NT2/D1 (cell line): ENCODE measurements at regions not wholly inside any gene's neighbourhood (a gene's known extent, or its start where the extent isn't known, plus 50 kb on each side); places are given as distances from the start of the nearest gene placed in this dataset.

Experiments
- DNase-seq: peaks from one replicate; pipeline ENCODE4 v3.0.0-alpha.2; 2011; ENCODE audit warnings: low read depth, low spot score
- H3K27me3 ChIP-seq: 2 replicates; pipeline ENCODE4 v1.6.0; 2011; ENCODE audit warnings: mild to moderate bottlenecking; ENCODE audit not compliant: insufficient read length, insufficient read depth
- H3K36me3 ChIP-seq: 2 replicates; pipeline ENCODE4 v1.6.1; 2011; ENCODE audit warnings: mild to moderate bottlenecking, low read length, mixed read lengths; ENCODE audit not compliant: insufficient read depth, insufficient read length
- H3K4me1 ChIP-seq: 2 replicates; pipeline ENCODE4 v1.5.1; 2011; ENCODE audit not compliant: insufficient read depth, insufficient read length
- H3K4me3 ChIP-seq: 2 replicates; pipeline ENCODE4 v1.5.1; 2011; ENCODE audit warnings: low read depth; ENCODE audit not compliant: insufficient read length
- H3K9ac ChIP-seq: 2 replicates; pipeline ENCODE4 v1.6.0; 2011; ENCODE audit warnings: low read depth; ENCODE audit not compliant: insufficient read length
- H3K9me3 ChIP-seq: 2 replicates; pipeline ENCODE4 v1.5.1; 2011; ENCODE audit warnings: mild to moderate bottlenecking, low read length; ENCODE audit not compliant: insufficient read depth
- SUZ12 ChIP-seq: IDR thresholded peaks from 2 replicates; pipeline ENCODE4 v1.6.1; 2011; ENCODE audit not compliant: insufficient read length, insufficient read depth; ENCODE audit errors: extremely low read depth
- YY1 ChIP-seq: IDR thresholded peaks from 2 replicates; pipeline ENCODE4 v1.6.1; 2011; ENCODE audit not compliant: insufficient read length, insufficient read depth
- ZNF274 ChIP-seq: IDR thresholded peaks from 2 replicates; pipeline ENCODE4 v1.6.1; 2011; ENCODE audit warnings: mild to moderate bottlenecking, low read depth, low read length

DNA sequence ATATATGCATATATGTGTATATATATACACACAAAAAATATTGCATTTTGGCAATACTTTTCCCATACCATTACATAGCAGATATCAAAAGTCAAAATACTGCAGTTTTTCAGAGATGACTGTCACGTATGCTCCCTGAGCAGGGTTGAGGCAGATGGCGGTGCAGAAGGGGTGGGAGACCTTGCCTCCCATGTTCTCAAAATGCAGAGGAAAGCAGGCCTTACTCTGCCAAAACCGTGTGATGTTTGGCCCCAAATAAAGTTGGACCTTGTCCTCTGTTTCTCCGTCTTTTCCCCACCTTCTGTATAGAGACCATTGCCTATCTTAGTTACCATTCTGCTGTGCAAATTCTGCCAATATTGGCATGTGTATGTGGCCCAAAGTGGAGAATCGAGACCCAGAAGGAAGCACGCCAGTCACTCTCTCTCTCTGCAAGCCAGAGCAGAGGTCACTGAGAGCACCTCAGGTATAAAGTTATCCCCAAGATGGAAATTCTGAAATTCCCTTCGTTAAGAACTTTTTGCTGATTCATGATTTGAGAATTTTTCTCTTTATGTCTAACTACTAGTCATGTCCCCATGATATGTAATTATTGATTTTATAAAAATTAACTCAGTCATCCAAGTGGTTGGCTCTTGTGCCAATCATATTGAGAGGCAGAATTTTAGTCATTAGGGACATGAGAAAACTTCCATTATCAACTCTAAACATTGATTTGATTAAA, 898.8 kb downstream of the EPHA4 start:
- Histone ChIP-seq H3K9ac (no peak overlapping the region), H3K4me1 (no peaks in the 10 kb centered on the region), H3K36me3 (no peaks in the 10 kb centered on the region), H3K4me3 (no peak overlapping the region), H3K9me3 (no peaks in the 10 kb centered on the region), H3K27me3 (no peaks in the 10 kb centered on the region)
- TF ChIP-seq YY1 (no peak), SUZ12 (no peak), ZNF274 (no peak)
- DNase-seq = no peak

DNA sequence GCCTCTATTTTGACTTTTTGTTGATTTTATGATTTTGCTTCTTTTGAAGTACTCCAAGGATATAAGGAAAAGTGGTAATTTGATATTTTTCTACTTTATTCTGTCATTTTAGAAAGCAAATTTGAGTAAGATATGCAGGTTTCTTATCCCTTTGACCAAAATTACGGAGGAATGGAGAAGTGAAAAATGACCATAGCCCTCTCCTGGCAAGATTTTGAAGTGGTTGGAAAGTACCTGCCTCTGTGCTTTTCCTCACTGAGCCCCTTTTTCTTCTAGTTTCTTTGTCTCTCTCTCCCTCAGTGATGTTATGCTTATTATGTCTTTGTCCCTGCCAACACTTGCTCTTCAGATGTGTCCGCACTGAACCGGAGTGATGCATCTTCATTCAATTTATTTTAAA, 898.1 kb downstream of the EPHA4 start:
- Histone ChIP-seq H3K4me1 (no peaks in the 10 kb centered on the region), H3K9ac (no peak overlapping the region), H3K9me3 (no peaks in the 10 kb centered on the region), H3K36me3 (no peaks in the 10 kb centered on the region), H3K4me3 (no peak overlapping the region), H3K27me3 (no peaks in the 10 kb centered on the region)
- no peak for TF ChIP-seq YY1
- TF ChIP-seq SUZ12 = no peak
- no peak for TF ChIP-seq ZNF274
- DNase-seq = no peak

DNA sequence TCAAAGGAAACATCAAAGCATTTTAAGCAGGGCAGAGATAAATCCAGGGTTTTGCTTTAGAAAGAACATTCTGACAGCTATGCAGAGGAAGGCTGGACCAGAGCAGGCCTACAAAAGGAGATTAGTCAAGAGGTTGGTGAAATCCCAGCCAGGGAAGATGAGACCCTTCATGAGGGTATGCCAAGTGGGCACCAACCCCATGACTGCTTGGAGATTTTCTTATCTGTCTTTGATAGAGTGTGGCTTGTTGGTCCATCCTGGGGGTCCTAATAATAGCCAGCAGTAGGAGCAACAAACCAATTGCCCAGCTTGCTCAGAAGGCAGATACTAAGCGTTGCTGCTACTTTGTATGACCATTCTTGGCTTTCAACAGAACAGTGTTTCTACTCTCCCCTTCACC, 895.4 kb downstream of the EPHA4 start:
- Histone ChIP-seq H3K9me3 (no peaks in the 10 kb centered on the region), H3K36me3 (no peaks in the 10 kb centered on the region), H3K4me1 (no peaks in the 10 kb centered on the region), H3K9ac (no peak overlapping the region), H3K4me3 (no peak overlapping the region), H3K27me3 (no peaks in the 10 kb centered on the region)
- TF ChIP-seq SUZ12 (no peak), YY1 (no peak), ZNF274 (no peak)
- DNase-seq = no peak

DNA sequence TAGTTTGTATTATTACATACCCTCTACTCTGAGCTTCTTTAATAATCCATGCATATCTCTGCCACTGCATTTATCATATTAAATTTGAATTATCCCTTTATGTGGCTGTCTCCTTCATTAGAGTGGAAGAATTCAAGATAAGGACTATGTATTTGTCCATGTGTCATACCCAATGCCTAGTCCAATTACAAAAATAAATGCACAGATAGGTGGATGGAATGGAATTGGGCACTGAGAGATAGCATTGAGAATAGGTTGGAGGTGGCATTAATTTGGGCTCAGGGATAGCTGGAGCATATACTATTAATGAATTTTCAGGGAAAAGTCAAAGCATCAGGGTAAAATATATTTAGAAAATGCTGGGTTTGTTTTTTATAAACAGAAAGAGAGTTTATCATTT, 893.2 kb downstream of the EPHA4 start:
- no peak for TF ChIP-seq SUZ12
- TF ChIP-seq ZNF274 = no peak
- TF ChIP-seq YY1 = no peak
- DNase-seq = no peak
- no peak overlapping the region for H3K9ac ChIP-seq
- no peaks in the 10 kb centered on the region for H3K27me3 ChIP-seq
- no peaks in the 10 kb centered on the region for H3K9me3 ChIP-seq
- no peaks in the 10 kb centered on the region for H3K4me1 ChIP-seq
- no peak overlapping the region for H3K4me3 ChIP-seq
- H3K36me3 ChIP-seq = no peaks in the 10 kb centered on the region

DNA sequence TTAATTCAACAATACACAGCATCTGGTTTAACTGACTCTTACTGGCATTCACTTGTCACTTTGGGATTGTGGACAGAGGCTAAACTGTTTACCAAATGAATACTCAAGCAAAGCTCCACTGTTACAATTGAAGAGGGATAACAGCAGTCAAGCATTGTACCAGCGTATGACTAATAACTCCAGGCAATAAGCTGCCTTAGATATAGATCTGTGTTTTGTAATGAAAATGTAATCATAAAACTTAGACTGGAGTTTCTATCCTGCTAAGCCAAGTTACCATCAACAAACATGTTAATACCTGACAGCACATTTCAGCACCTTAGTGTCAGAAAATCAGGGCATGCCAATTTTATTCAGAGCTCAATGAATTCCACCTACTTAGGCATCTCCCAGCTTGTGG, 889.5 kb downstream of the EPHA4 start:
- TF ChIP-seq YY1 = no peak
- no peak for TF ChIP-seq ZNF274
- no peak for TF ChIP-seq SUZ12
- Histone ChIP-seq H3K9ac (no peak overlapping the region), H3K27me3 (no peaks in the 10 kb centered on the region), H3K4me1 (no peaks in the 10 kb centered on the region), H3K36me3 (no peaks in the 10 kb centered on the region), H3K9me3 (no peaks in the 10 kb centered on the region), H3K4me3 (no peak overlapping the region)
- DNase-seq = no peak

DNA sequence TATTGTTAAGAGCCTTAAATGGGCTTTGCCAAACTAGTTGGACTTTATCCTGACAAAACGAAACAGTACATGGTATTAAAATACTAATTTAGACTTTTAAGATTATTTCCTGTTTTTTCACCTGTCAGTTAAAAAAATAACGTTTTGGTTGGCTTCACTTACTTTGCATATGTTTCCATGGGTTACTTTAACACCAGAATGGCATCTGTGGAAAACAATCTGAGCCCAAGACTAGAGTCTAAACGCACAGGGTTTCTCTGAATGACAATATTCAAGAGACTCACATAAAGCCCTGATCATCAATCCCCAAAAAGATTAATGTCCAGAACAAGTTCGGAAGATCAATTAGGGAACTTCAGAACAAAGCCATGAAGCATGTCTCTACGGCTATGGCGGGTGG, 888.0 kb downstream of the EPHA4 start:
- no peaks in the 10 kb centered on the region for H3K36me3 ChIP-seq
- no peak for TF ChIP-seq ZNF274
- TF ChIP-seq YY1 = no peak
- TF ChIP-seq SUZ12 = no peak
- no peaks in the 10 kb centered on the region for H3K27me3 ChIP-seq
- no peak for DNase-seq
- no peak overlapping the region for H3K9ac ChIP-seq
- H3K4me3 ChIP-seq = no peak overlapping the region
- no peaks in the 10 kb centered on the region for H3K4me1 ChIP-seq
- no peaks in the 10 kb centered on the region for H3K9me3 ChIP-seq

DNA sequence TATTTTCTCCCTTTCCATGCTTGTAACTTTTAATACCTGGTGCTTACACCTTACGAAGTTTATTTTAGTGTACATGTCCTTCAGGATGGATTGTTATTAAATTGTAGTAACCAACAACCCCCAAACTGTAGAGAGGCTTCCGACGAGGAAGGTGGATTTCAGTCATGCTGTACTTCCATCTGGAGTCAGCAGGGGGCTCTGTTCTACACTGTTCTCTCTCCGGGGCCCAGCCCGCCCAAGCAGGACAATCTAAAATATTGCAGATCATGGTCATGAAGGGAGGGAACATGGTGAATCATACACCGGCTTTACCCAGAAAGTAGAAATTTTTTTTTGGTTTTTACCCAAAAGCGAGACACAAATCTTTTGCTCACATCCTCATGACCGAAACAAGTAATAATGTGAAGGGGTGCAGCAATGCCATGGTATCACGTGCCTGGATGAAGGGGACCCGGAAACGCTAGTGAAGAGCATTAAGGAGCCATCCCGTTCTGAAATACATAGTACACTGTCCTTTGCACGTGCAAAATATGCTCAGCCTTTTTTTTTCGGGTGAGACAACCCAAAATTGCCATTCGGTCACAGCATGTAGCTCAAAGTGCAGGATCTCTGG, 884.8 kb downstream of the EPHA4 start:
- Histone ChIP-seq H3K9ac (no peak overlapping the region), H3K27me3 (no peaks in the 10 kb centered on the region), H3K9me3 (no peaks in the 10 kb centered on the region), H3K4me1 (no peaks in the 10 kb centered on the region), H3K4me3 (no peak overlapping the region), H3K36me3 (no peaks in the 10 kb centered on the region)
- no peak for TF ChIP-seq YY1
- no peak for TF ChIP-seq ZNF274
- no peak for TF ChIP-seq SUZ12
- DNase-seq = peak; percentile 42
